GM12878 (cell line): ENCODE measurements at regions not wholly inside any gene's neighbourhood (a gene's known extent, or its start where the extent isn't known, plus 50 kb on each side); places are given as distances from the start of the nearest gene placed in this dataset.

Source experiments
- BACH1 ChIP-seq: fragments of 450-650 bp; IDR thresholded peaks from 2 replicates; pipeline ENCODE4 v1.6.1; 2017; ENCODE audit warnings: mild to moderate bottlenecking, borderline replicate concordance
- CREB1 ChIP-seq: IDR thresholded peaks from 2 replicates; pipeline ENCODE4 v1.6.1; 2012; ENCODE audit warnings: low read depth, mild to moderate bottlenecking, inconsistent platforms
- CTCF ChIP-seq, 3 experiments: IDR thresholded peaks in 2 of 3; conservative IDR thresholded peaks in 1 of 3; 2 replicates each; pipeline ENCODE4 v1.5.1; 2011; ENCODE audit warnings: low read depth in 3 of 3, low read length in 3 of 3, mild to moderate bottlenecking in 3 of 3, control low read depth in 2 of 3, moderate library complexity in 2 of 3, inconsistent platforms in 1 of 3, mixed read lengths in 1 of 3; ENCODE audit not compliant: control insufficient read depth in 2 of 3, insufficient read depth in 1 of 3; ENCODE audit errors: extremely low read depth in 1 of 3
- FOXK2 ChIP-seq: fragments of 450-650 bp; IDR thresholded peaks from 2 replicates; pipeline ENCODE4 v1.6.1; 2017; ENCODE audit warnings: mild to moderate bottlenecking, moderate library complexity
- MYC ChIP-seq: IDR thresholded peaks from 2 replicates; pipeline ENCODE4 v1.6.1; 2011; ENCODE audit warnings: mild to moderate bottlenecking, low read length, moderate library complexity, inconsistent platforms; ENCODE audit not compliant: insufficient read depth, insufficient replicate concordance, insufficient read length, severe bottlenecking
- NFXL1 ChIP-seq: fragments of 450-650 bp; IDR thresholded peaks from 2 replicates; pipeline ENCODE4 v1.6.1; 2017; ENCODE audit warnings: antibody characterized with exemption, mild to moderate bottlenecking, borderline replicate concordance
- NFYB ChIP-seq: IDR thresholded peaks from 2 replicates; pipeline ENCODE4 v1.6.1; 2011; ENCODE audit warnings: low read depth, mild to moderate bottlenecking, low read length, improper control_type of control experiment, moderate library complexity; ENCODE audit not compliant: insufficient read depth
- POLR2AphosphoS2 ChIP-seq: IDR thresholded peaks from 2 replicates; pipeline ENCODE4 v1.6.1; 2011; ENCODE audit warnings: low read depth, mild to moderate bottlenecking, low read length, improper control_type of control experiment, moderate library complexity
- POLR2AphosphoS5 ChIP-seq: IDR thresholded peaks from 2 replicates; pipeline ENCODE4 v1.6.1; 2011; ENCODE audit warnings: mild to moderate bottlenecking, low read length, inconsistent platforms
- RAD21 ChIP-seq: IDR thresholded peaks from 2 replicates; pipeline ENCODE4 v1.6.1; 2011; ENCODE audit warnings: mild to moderate bottlenecking, low read depth, low read length, moderate library complexity; ENCODE audit not compliant: insufficient read depth
- SRF ChIP-seq, 2 experiments: IDR thresholded peaks; 2 replicates each; pipeline ENCODE4 v1.6.1; 2011; ENCODE audit warnings: low read depth in 2 of 2, low read length in 2 of 2, mild to moderate bottlenecking in 1 of 2, moderate library complexity in 1 of 2
- TBL1XR1 ChIP-seq: IDR thresholded peaks from 2 replicates; pipeline ENCODE4 v1.6.1; 2012; ENCODE audit warnings: low read depth, low read length, improper control_type of control experiment
- ZBTB33 ChIP-seq: fragments of 450-650 bp; IDR thresholded peaks from 2 replicates; pipeline ENCODE4 v1.6.1; 2017; ENCODE audit warnings: mild to moderate bottlenecking
- ZNF274 ChIP-seq: IDR thresholded peaks from one replicate; pipeline ENCODE4 v1.8.0; 2011; ENCODE audit not compliant: insufficient read length, insufficient read depth

GRCh38 chr7:69445541-69445940 is 152.7 kb upstream of the AUTS2 start:
- TF ChIP-seq NFXL1: no peak
- no peak for TF ChIP-seq NFYB
- TF ChIP-seq SRF (IDR thresholded peaks at IDR 0.05; ENCODE audit: low read depth in 2 of 2, low read length in 2 of 2): no peak
- no peak for TF ChIP-seq CTCF (IDR thresholded peaks at IDR 0.05 in 2 of 3, conservative IDR thresholded peaks at IDR 0.05 in 1 of 3; ENCODE audit: control insufficient read depth in 2 of 3, extremely low read depth in 1 of 3, insufficient read depth in 1 of 3, low read depth in 3 of 3, low read length in 3 of 3)
- no peak for TF ChIP-seq TBL1XR1
- no peak for TF ChIP-seq POLR2AphosphoS5
- no peak for TF ChIP-seq RAD21
- no peak for TF ChIP-seq ZNF274
- TF ChIP-seq BACH1: no peak
- no peak for TF ChIP-seq FOXK2
- no peak for TF ChIP-seq ZBTB33
- no peak for TF ChIP-seq MYC
- no peak for TF ChIP-seq POLR2AphosphoS2
- no peak for TF ChIP-seq CREB1
